Epithelial cell of proximal tubule (primary cell): ENCODE measurements at regions not wholly inside any gene's neighbourhood (a gene's known extent, or its start where the extent isn't known, plus 50 kb on each side); places are given as distances from the start of the nearest gene placed in this dataset.
"Not testable (repeated sequence)": the region's sequence is repeated elsewhere in the genome, so short reads cannot be mapped to it uniquely, and the experiment has no call there.

Experiments used
- DNase-seq: peaks from one replicate; pipeline ENCODE4 v3.0.0-alpha.2; 2011; ENCODE audit warnings: low read depth
- H3K4me3 ChIP-seq: 2 replicates; pipeline ENCODE4 v1.5.1; 2011; ENCODE audit warnings: low read depth, mild to moderate bottlenecking, low read length
- CTCF ChIP-seq: conservative IDR thresholded peaks from 2 replicates; pipeline ENCODE4 v1.5.1; 2012; ENCODE audit warnings: low read depth, mild to moderate bottlenecking, low read length

GRCh38 chr3:130828948-130829947 lies 64.6 kb upstream of the ATP2C1 start:
- no peak for DNase-seq
- TF ChIP-seq CTCF, result no peak
- H3K4me3 ChIP-seq, result no peak overlapping the region

GRCh38 chr3:130831719-130832400 lies 62.0 kb upstream of the ATP2C1 start:
- no peak for TF ChIP-seq CTCF
- H3K4me3 ChIP-seq, result no peak overlapping the region
- no peak for DNase-seq

- DNase-seq, H3K4me3 ChIP-seq: not testable (repeated sequence)
Measured at GRCh38 chr3:130832401-130832746, 61.5 kb upstream of the ATP2C1 start.

GRCh38 chr3:130834476-130834875 lies 59.4 kb upstream of the ATP2C1 start:
- DNase-seq, result no peak
- no peak overlapping the region for H3K4me3 ChIP-seq
- no peak for TF ChIP-seq CTCF

GRCh38 chr3:130835483-130835882 lies 58.4 kb upstream of the ATP2C1 start:
- DNase-seq, result no peak
- no peak for TF ChIP-seq CTCF
- H3K4me3 ChIP-seq, result no peak overlapping the region

GRCh38 chr3:130838898-130839600 lies 54.8 kb upstream of the ATP2C1 start:
- no peak for DNase-seq
- no peak overlapping the region for H3K4me3 ChIP-seq
- no peak for TF ChIP-seq CTCF

GRCh38 chr3:130839813-130840212 lies 54.1 kb upstream of the ATP2C1 start:
- no peak for TF ChIP-seq CTCF

More at GRCh38 chr3:130839813-130840212, 54.1 kb upstream of the ATP2C1 start:
- H3K4me3 ChIP-seq, result no peak overlapping the region
- no peak for DNase-seq
